HEK293 (cell line): ENCODE measurements at regions not wholly inside any gene's neighbourhood (a gene's known extent, or its start where the extent isn't known, plus 50 kb on each side); places are given as distances from the start of the nearest gene placed in this dataset.

Experiments
- ATF2 ChIP-seq: fragments of 450-650 bp; formaldehyde crosslinking; IDR thresholded peaks from 2 replicates; pipeline ENCODE4 v1.5.1; 2016; ENCODE audit warnings: missing biosample characterization, missing genetic modification characterization, low read depth
- BCL11B ChIP-seq: fragments of 450-650 bp; formaldehyde crosslinking; IDR thresholded peaks from 2 replicates; pipeline ENCODE4 v1.5.1; 2016; ENCODE audit warnings: low read depth, missing biosample characterization, missing genetic modification characterization
- CTCF ChIP-seq: fragments of 450-650 bp; formaldehyde crosslinking; IDR thresholded peaks from 2 replicates; pipeline ENCODE4 v1.5.1; 2016; ENCODE audit warnings: missing biosample characterization, missing genetic modification characterization
- FEZF1 ChIP-seq: fragments of 450-650 bp; formaldehyde crosslinking; IDR thresholded peaks from 2 replicates; pipeline ENCODE4 v1.5.1; 2016; ENCODE audit warnings: missing biosample characterization, missing genetic modification characterization
- KLF9 ChIP-seq: fragments of 450-650 bp; formaldehyde crosslinking; IDR thresholded peaks from 2 replicates; pipeline ENCODE4 v1.5.1; 2016; ENCODE audit warnings: missing biosample characterization, missing genetic modification characterization, low read depth
- PRDM4 ChIP-seq: fragments of 450-650 bp; formaldehyde crosslinking; IDR thresholded peaks from 2 replicates; pipeline ENCODE4 v1.5.1; 2017; ENCODE audit warnings: missing biosample characterization, missing genetic modification characterization
- SETDB1 ChIP-seq: IDR thresholded peaks from one replicate; pipeline ENCODE4 v1.6.1; 2017; ENCODE audit warnings: mild to moderate bottlenecking, low read length, moderate library complexity, mixed read lengths; ENCODE audit not compliant: insufficient read length
- WT1 ChIP-seq: fragments of 450-650 bp; formaldehyde crosslinking; IDR thresholded peaks from 2 replicates; pipeline ENCODE4 v1.5.1; 2016; ENCODE audit warnings: missing biosample characterization, missing genetic modification characterization
- ZNF24 ChIP-seq: fragments of 450-650 bp; formaldehyde crosslinking; IDR thresholded peaks from 2 replicates; pipeline ENCODE4 v1.5.1; 2016; ENCODE audit warnings: missing biosample characterization, missing genetic modification characterization
- ZNF350 ChIP-seq: fragments of 450-650 bp; formaldehyde crosslinking; IDR thresholded peaks from 2 replicates; pipeline ENCODE4 v1.5.0; 2017; ENCODE audit warnings: missing biosample characterization, mild to moderate bottlenecking, missing genetic modification characterization
- ZNF561 ChIP-seq: fragments of 450-650 bp; IDR thresholded peaks from 2 replicates; pipeline ENCODE4 v1.5.1; 2018; ENCODE audit warnings: missing biosample characterization, missing genetic modification characterization, borderline replicate concordance
- ZNF580 ChIP-seq: fragments of 450-650 bp; formaldehyde crosslinking; IDR thresholded peaks from 2 replicates; pipeline ENCODE4 v1.5.1; 2016; ENCODE audit warnings: missing biosample characterization, missing genetic modification characterization
- ZNF639 ChIP-seq: fragments of 450-650 bp; formaldehyde crosslinking; IDR thresholded peaks from 2 replicates; pipeline ENCODE4 v1.5.1; 2016; ENCODE audit warnings: missing biosample characterization, missing genetic modification characterization

GRCh38 chr12:115630136-115630535 lies 647.4 kb downstream of the MED13L start:
- TF ChIP-seq ZNF639 (tag by site-specific recombination) = no peak
- TF ChIP-seq CTCF (tag by site-specific recombination) = no peak
- TF ChIP-seq KLF9 (tag by site-specific recombination) = no peak
- no peak for TF ChIP-seq ZNF580 (tag by site-specific recombination)
- TF ChIP-seq WT1 (tag by site-specific recombination) = no peak
- TF ChIP-seq SETDB1 = no peak
- no peak for TF ChIP-seq BCL11B
- no peak for TF ChIP-seq ZNF561 (tag by site-specific recombination)
- TF ChIP-seq ZNF24 = no peak
- TF ChIP-seq ZNF350 (tag by site-specific recombination) = no peak
- no peak for TF ChIP-seq PRDM4 (tag by site-specific recombination)
- no peak for TF ChIP-seq ATF2 (tag by site-specific recombination)
- no peak for TF ChIP-seq FEZF1 (tag by site-specific recombination)
